K562 (cell line): ENCODE measurements at regions not wholly inside any gene's neighbourhood (a gene's known extent, or its start where the extent isn't known, plus 50 kb on each side); places are given as distances from the start of the nearest gene placed in this dataset.

ENCODE experiments used
- ATAC-seq: fragments of 200-7000 bp; cut with Tn5 transposase; 3 replicates; pipeline ENCODE4 v1.9.1; 2020; ENCODE audit warnings: moderate library complexity
- BruUV-seq: library from RNA; stranded (reverse); fragments of 400-500 nt; replicated peaks from 2 replicates; lab custom pipeline; 2021; lab: Mats Ljungman, UMichigan
- CTCF ChIA-PET: fragments of 300-600 bp; formaldehyde crosslinking; extraction: SDS; loops from one replicate; lab custom pipeline; 2021; ENCODE audit warnings: low intra/inter-chr PET ratio; lab: Yijun Ruan, JAX
- POLR2A ChIA-PET: fragments of 300-600, 350-650 bp; sonication (Branson Sonifier 250); formaldehyde crosslinking; extraction: SDS; loops from one replicate; lab custom pipeline; 2021; ENCODE audit warnings: antibody characterized with exemption, inconsistent platforms; lab: Yijun Ruan, JAX
- DNase-seq, 4 experiments: peaks; one replicate each; pipeline versions ENCODE4 v3.0.0 to v3.0.0-alpha.2; 2011 to 2018; ENCODE audit warnings: low spot score in 3 of 4, mixed read lengths in 3 of 4; ENCODE audit errors: extremely low read depth in 1 of 4
- FAIRE-seq: peaks from 2 replicates; lab custom pipeline; 2011; peaks lifted over from hg19 to GRCh38; lab: Jason Lieb, UNC
- H2AFZ ChIP-seq: 2 replicates; pipeline ENCODE4 v1.6.0; 2011; ENCODE audit warnings: low read depth, low read length, control low read depth, inconsistent platforms
- H3K27ac ChIP-seq: fragments of 200-600 bp; 3 replicates; pipeline ENCODE4 v1.8.0; 2011; ENCODE audit warnings: low read depth, mild to moderate bottlenecking, control low read depth, inconsistent platforms, low read length, moderate library complexity, mixed read lengths; ENCODE audit errors: extremely low read depth
- H3K27me3 ChIP-seq, 2 experiments: fragments of 300-600 bp in 1 of 2; 2 replicates in 1 of 2; 3 replicates in 1 of 2; pipeline versions ENCODE4 v1.6.0 to v1.8.0; 2011; ENCODE audit warnings: inconsistent platforms in 2 of 2, low read length in 2 of 2, mild to moderate bottlenecking in 1 of 2, mixed read lengths in 1 of 2, moderate library complexity in 1 of 2; ENCODE audit not compliant: control insufficient read depth in 2 of 2, insufficient read depth in 2 of 2
- H3K36me3 ChIP-seq: fragments of 300-600 bp; 3 replicates; pipeline ENCODE4 v1.8.0; 2011; ENCODE audit warnings: mild to moderate bottlenecking, low read length, inconsistent platforms; ENCODE audit not compliant: control insufficient read depth, insufficient read depth
- H3K4me1 ChIP-seq, 2 experiments: fragments of 200-600 bp in 1 of 2; replicated peaks in 1 of 2; 2 replicates in 1 of 2; 3 replicates in 1 of 2; pipeline versions ENCODE4 v1.5.1 to v1.8.0; 2011; ENCODE audit warnings: inconsistent platforms in 2 of 2, low read length in 2 of 2, mild to moderate bottlenecking in 1 of 2, mixed read lengths in 1 of 2, moderate library complexity in 1 of 2; ENCODE audit not compliant: control insufficient read depth in 2 of 2, insufficient read depth in 2 of 2
- H3K4me2 ChIP-seq: 2 replicates; pipeline ENCODE4 v1.6.1; 2011; ENCODE audit warnings: low read length, control low read depth, inconsistent platforms, mixed read lengths; ENCODE audit not compliant: insufficient read depth
- H3K4me3 ChIP-seq: fragments of 200-600 bp; sonication (generic), shearing (Covaris generic); 2 replicates; pipeline ENCODE4 v1.5.1; 2016; ENCODE audit warnings: control low read depth, inconsistent platforms
- H3K79me2 ChIP-seq: fragments of 200-600 bp; 3 replicates; pipeline ENCODE4 v1.8.0; 2011; ENCODE audit warnings: low read length, inconsistent platforms; ENCODE audit not compliant: control insufficient read depth, insufficient read depth
- H3K9ac ChIP-seq, 2 experiments: 2 replicates each; pipeline versions ENCODE4 v1.6.0 to v1.6.1; 2011; ENCODE audit warnings: low read depth in 2 of 2, low read length in 2 of 2, control low read depth in 1 of 2, inconsistent platforms in 1 of 2, mild to moderate bottlenecking in 1 of 2, mixed read lengths in 1 of 2; ENCODE audit not compliant: insufficient read depth in 1 of 2
- H3K9me1 ChIP-seq: one replicate; pipeline ENCODE4 v1.6.0; 2011; ENCODE audit warnings: inconsistent platforms, mild to moderate bottlenecking, low read length, moderate library complexity; ENCODE audit not compliant: control insufficient read depth, insufficient read depth
- H3K9me3 ChIP-seq: replicated peaks from 2 replicates; pipeline ENCODE4 v1.5.1; 2011; ENCODE audit warnings: low read depth, low read length, inconsistent platforms; ENCODE audit not compliant: control insufficient read depth, insufficient read depth
- H4K20me1 ChIP-seq: replicated peaks from 2 replicates; pipeline ENCODE4 v1.6.1; 2011; ENCODE audit warnings: low read length, inconsistent platforms, mixed read lengths; ENCODE audit not compliant: control insufficient read depth, insufficient read depth
- C11orf30 ChIP-seq: fragments of 450-650 bp; IDR thresholded peaks from 2 replicates; pipeline ENCODE4 v1.6.1; 2016; ENCODE audit warnings: low read depth, mild to moderate bottlenecking
- ERF ChIP-seq: fragments of 450-650 bp; formaldehyde crosslinking; IDR thresholded peaks from 2 replicates; pipeline ENCODE4 v1.4.0; 2020; ENCODE audit warnings: mild to moderate bottlenecking, mixed read lengths
- JUND ChIP-seq, 2 experiments: IDR thresholded peaks; 2 replicates in 1 of 2; 3 replicates in 1 of 2; pipeline ENCODE4 v1.6.1; 2011; ENCODE audit warnings: borderline replicate concordance in 2 of 2, low read depth in 2 of 2, low read length in 2 of 2, improper control_type of control experiment in 1 of 2, missing biosample characterization in 1 of 2, missing genetic modification characterization in 1 of 2, missing genetic modification reagents in 1 of 2
- KLF6 ChIP-seq: fragments of 250-450 bp; sonication (Bioruptor Pico); IDR thresholded peaks from 2 replicates; pipeline ENCODE4 v1.4.0; 2020; ENCODE audit warnings: mild to moderate bottlenecking, moderate library complexity, borderline replicate concordance
- POLR2G ChIP-seq: fragments of 200-400 bp; formaldehyde crosslinking; IDR thresholded peaks from 2 replicates; pipeline ENCODE4 v1.6.1; 2017; ENCODE audit warnings: low read depth, mild to moderate bottlenecking, antibody characterized with exemption, low read length, moderate library complexity
- RBM15 ChIP-seq: fragments of 200-400 bp; formaldehyde crosslinking; IDR thresholded peaks from 2 replicates; pipeline ENCODE4 v1.6.1; 2018; ENCODE audit warnings: mild to moderate bottlenecking, low read length, moderate library complexity; ENCODE audit not compliant: insufficient read depth
- WGBS: fragments of 100-300 bp; shearing (Covaris generic); methylation state at CpG from one replicate; pipeline ENCODE4 v1.1.6; 2016; ENCODE audit warnings: low coverage, mixed read lengths; ENCODE audit not compliant: insufficient coverage; ENCODE audit errors: missing lambda C conversion rate; 5-methylcytosine and 5-hydroxymethylcytosine counted together
- in situ Hi-C: fragments of 300-500 bp; cut with MboI; formaldehyde crosslinking; loops from 4 replicates; pipeline ENCODE4 v1.15.0; 2018; ENCODE audit warnings: inconsistent platforms, mixed read lengths
- intact Hi-C: fragments of 100-400 bp; cut with micrococcal nuclease; formaldehyde crosslinking; loops from 2 replicates; pipeline ENCODE4 v1.14.2; 2022
- TF ChIP-seq, protein P1 (sequence below): fragments of 250-450 bp; sonication (Bioruptor Pico); IDR thresholded peaks from 2 replicates; pipeline ENCODE4 v1.5.0; 2021

DNA sequence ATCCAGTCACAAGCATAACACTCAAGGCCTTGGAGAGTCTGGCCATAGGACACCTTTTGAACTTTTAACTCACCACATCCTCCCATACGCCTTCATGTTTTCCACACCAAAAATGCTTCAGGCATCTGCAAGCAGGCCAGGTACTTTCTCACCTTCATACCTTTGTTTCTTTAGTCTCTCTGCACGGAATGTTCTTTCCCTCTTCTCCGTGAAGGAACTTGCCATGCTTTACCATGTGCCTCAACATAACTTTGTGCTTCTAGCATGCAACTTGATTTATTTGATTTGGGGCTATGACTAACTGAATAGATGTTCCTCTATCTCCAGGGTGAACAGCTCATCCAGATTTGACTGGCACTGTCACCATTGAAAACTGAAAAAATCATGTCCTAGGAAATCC, 141.7 kb upstream of the ACVR2A start:
- no peak overlapping the region for H2AFZ ChIP-seq
- no peaks in the 10 kb centered on the region for H3K9me3 ChIP-seq
- intact Hi-C loops: no loop called here
- H3K4me1 ChIP-seq: no peaks in the 10 kb centered on the region
- H3K27ac ChIP-seq: no peak overlapping the region
- ChIA-PET CTCF (no interaction called here), POLR2A (no interaction called here)
- WGBS: 3% methylated on average over 3 of the region's 3 CpGs
- DNase-seq: no peak
- in situ Hi-C loops: no loop called here
- no peak for FAIRE-seq
- no peaks in the 10 kb centered on the region for H4K20me1 ChIP-seq
- no peak for TF ChIP-seq RBM15
- no peak for TF ChIP-seq C11orf30
- no peak for TF ChIP-seq KLF6 (CRISPR knock-in tag)
- TF ChIP-seq, all 486 proteins: peak for 0
- no peak overlapping the region for H3K4me3 ChIP-seq
- no peaks in the 10 kb centered on the region for H3K9me1 ChIP-seq
- H3K36me3 ChIP-seq: no peaks in the 10 kb centered on the region
- ATAC-seq: no peak
- H3K4me2 ChIP-seq: no peak overlapping the region
- no peak overlapping the region for H3K9ac ChIP-seq
- H3K79me2 ChIP-seq: no peaks in the 10 kb centered on the region
- BruUV-seq: no TSS peak
- no peaks in the 10 kb centered on the region for H3K27me3 ChIP-seq

DNA sequence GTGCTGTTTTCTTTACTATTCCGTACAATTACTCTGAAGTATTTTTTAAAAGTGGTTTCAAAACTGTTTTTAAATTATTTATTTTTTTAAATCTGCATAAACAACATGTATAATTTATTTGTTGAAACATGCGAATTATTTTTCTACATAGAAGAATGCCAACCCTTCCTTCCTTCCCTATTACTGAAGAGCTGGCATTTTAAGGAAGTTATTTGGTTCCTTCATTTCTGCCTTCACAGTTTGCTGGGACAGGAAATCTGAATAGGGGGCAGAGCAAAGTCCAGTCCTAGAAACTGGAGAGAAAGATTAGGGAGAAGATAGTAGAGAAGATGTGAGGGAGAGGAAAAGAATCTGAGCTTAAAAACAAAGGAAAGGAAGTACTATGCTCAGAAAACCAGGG, 146.7 kb upstream of the ACVR2A start:
- ChIA-PET CTCF (no interaction called here), POLR2A (no interaction called here)
- in situ Hi-C loops: no loop called here
- H3K4me3 ChIP-seq: no peak overlapping the region
- H2AFZ ChIP-seq: no peak overlapping the region
- H3K9me3 ChIP-seq: no peaks in the 10 kb centered on the region
- intact Hi-C loops: no loop called here
- no peaks in the 10 kb centered on the region for H3K79me2 ChIP-seq
- H3K9me1 ChIP-seq: no peaks in the 10 kb centered on the region
- H3K27ac ChIP-seq: no peak overlapping the region
- WGBS: 0% methylated on average over 2 of the region's 2 CpGs
- DNase-seq (no peak), FAIRE-seq (no peak), ATAC-seq (no peak)
- H3K27me3 ChIP-seq: no peaks in the 10 kb centered on the region
- TF ChIP-seq, protein P1, sequence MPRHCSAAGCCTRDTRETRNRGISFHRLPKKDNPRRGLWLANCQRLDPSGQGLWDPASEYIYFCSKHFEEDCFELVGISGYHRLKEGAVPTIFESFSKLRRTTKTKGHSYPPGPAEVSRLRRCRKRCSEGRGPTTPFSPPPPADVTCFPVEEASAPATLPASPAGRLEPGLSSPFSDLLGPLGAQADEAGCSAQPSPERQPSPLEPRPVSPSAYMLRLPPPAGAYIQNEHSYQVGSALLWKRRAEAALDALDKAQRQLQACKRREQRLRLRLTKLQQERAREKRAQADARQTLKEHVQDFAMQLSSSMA: no peak
- TF ChIP-seq JUND (IDR thresholded peaks at IDR 0.05; ENCODE audit: borderline replicate concordance, low read depth, low read length): no peak
- TF ChIP-seq JUND (tag; IDR thresholded peaks at IDR 0.05; ENCODE audit: borderline replicate concordance, low read depth, low read length): no peak
- no peak for TF ChIP-seq POLR2G
- TF ChIP-seq ERF: no peak
- no TSS peak for BruUV-seq
- no peak overlapping the region for H3K9ac ChIP-seq
- H4K20me1 ChIP-seq: no peaks in the 10 kb centered on the region
- H3K4me1 ChIP-seq: no peaks in the 10 kb centered on the region
- no peak overlapping the region for H3K4me2 ChIP-seq
- no peaks in the 10 kb centered on the region for H3K36me3 ChIP-seq
